ENCODE measurements at regions not wholly inside any gene's neighbourhood (a gene's known extent, or its start where the extent isn't known, plus 50 kb on each side); places are given as distances from the start of the nearest gene placed in this dataset.

GRCh38 chr13:63288576-63288975, 1872.9 kb upstream of the PCDH20 start:
- TF ChIP-seq, protein P1, sequence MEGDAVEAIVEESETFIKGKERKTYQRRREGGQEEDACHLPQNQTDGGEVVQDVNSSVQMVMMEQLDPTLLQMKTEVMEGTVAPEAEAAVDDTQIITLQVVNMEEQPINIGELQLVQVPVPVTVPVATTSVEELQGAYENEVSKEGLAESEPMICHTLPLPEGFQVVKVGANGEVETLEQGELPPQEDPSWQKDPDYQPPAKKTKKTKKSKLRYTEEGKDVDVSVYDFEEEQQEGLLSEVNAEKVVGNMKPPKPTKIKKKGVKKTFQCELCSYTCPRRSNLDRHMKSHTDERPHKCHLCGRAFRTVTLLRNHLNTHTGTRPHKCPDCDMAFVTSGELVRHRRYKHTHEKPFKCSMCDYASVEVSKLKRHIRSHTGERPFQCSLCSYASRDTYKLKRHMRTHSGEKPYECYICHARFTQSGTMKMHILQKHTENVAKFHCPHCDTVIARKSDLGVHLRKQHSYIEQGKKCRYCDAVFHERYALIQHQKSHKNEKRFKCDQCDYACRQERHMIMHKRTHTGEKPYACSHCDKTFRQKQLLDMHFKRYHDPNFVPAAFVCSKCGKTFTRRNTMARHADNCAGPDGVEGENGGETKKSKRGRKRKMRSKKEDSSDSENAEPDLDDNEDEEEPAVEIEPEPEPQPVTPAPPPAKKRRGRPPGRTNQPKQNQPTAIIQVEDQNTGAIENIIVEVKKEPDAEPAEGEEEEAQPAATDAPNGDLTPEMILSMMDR (IDR thresholded peaks at IDR 0.05; ENCODE audit: low read length): no peak
- TF ChIP-seq EZH2 (optimal IDR thresholded peaks at IDR 0.05; ENCODE audit: low read depth, low read length): no peak
- no peak for TF ChIP-seq EZH2phosphoT487 (IDR thresholded peaks at IDR 0.05; ENCODE audit: low read length)

Data from MM.1S (cell line).